PFSK-1 (cell line): ENCODE measurements at regions not wholly inside any gene's neighbourhood (a gene's known extent, or its start where the extent isn't known, plus 50 kb on each side); places are given as distances from the start of the nearest gene placed in this dataset.

Experiments used
- FOXP2 ChIP-seq: optimal IDR thresholded peaks from 2 replicates; pipeline ENCODE3; 2011; ENCODE audit warnings: borderline replicate concordance, control low read depth, inconsistent platforms; ENCODE audit not compliant: insufficient read depth; ENCODE audit errors: extremely low read length, extremely low read depth
- POLR2AphosphoS5 ChIP-seq: IDR thresholded peaks from 2 replicates; pipeline ENCODE4 v1.6.1; 2012; ENCODE audit warnings: low read depth, mild to moderate bottlenecking, control low read depth, low read length, moderate library complexity
- REST ChIP-seq, 2 experiments: IDR thresholded peaks; 2 replicates each; pipeline versions ENCODE4 v1.6.1 to v1.8.0; 2011 to 2012; ENCODE audit warnings: low read depth in 2 of 2, low read length in 2 of 2, control low read depth in 1 of 2, inconsistent platforms in 1 of 2, mild to moderate bottlenecking in 1 of 2, moderate library complexity in 1 of 2; ENCODE audit not compliant: insufficient read depth in 1 of 2
- SIN3A ChIP-seq: IDR thresholded peaks from 2 replicates; pipeline ENCODE4 v1.6.1; 2012; ENCODE audit warnings: mild to moderate bottlenecking, low read length, moderate library complexity, borderline replicate concordance; ENCODE audit not compliant: insufficient read depth
- TAF1 ChIP-seq: IDR thresholded peaks from 2 replicates; pipeline ENCODE4 v1.6.1; 2012; ENCODE audit warnings: low read length, control low read depth, borderline replicate concordance; ENCODE audit not compliant: insufficient read depth

- TF ChIP-seq FOXP2 (no peak), POLR2AphosphoS5 (no peak), REST (IDR thresholded peaks at IDR 0.05; ENCODE audit: insufficient read depth in 1 of 2, low read depth in 2 of 2, low read length in 2 of 2) (no peak), SIN3A (no peak), TAF1 (no peak)
Measured at GRCh38 chr18:28757466-28758008, 580.6 kb upstream of the CDH2 start.

GRCh38 chr18:28743115-28743514 is 566.2 kb upstream of the CDH2 start:
- TF ChIP-seq TAF1 (no peak), REST (IDR thresholded peaks at IDR 0.05; ENCODE audit: insufficient read depth in 1 of 2, low read depth in 2 of 2, low read length in 2 of 2) (no peak), SIN3A (no peak), FOXP2 (no peak), POLR2AphosphoS5 (no peak)

GRCh38 chr18:28740575-28740974 is 563.6 kb upstream of the CDH2 start:
- TF ChIP-seq TAF1 (no peak), SIN3A (no peak), POLR2AphosphoS5 (no peak), REST (IDR thresholded peaks at IDR 0.05; ENCODE audit: insufficient read depth in 1 of 2, low read depth in 2 of 2, low read length in 2 of 2) (no peak), FOXP2 (no peak)

- TF ChIP-seq FOXP2 (no peak), REST (IDR thresholded peaks at IDR 0.05; ENCODE audit: insufficient read depth in 1 of 2, low read depth in 2 of 2, low read length in 2 of 2) (no peak), POLR2AphosphoS5 (no peak), TAF1 (no peak), SIN3A (no peak)
Measured at GRCh38 chr18:28736951-28737350, 560.0 kb upstream of the CDH2 start.

GRCh38 chr18:28736223-28736622 is 559.3 kb upstream of the CDH2 start:
- no peak for TF ChIP-seq REST (IDR thresholded peaks at IDR 0.05; ENCODE audit: insufficient read depth in 1 of 2, low read depth in 2 of 2, low read length in 2 of 2)
- no peak for TF ChIP-seq SIN3A
- TF ChIP-seq TAF1: no peak
- TF ChIP-seq FOXP2: no peak
- TF ChIP-seq POLR2AphosphoS5: no peak
